ENCODE measurements at regions not wholly inside any gene's neighbourhood (a gene's known extent, or its start where the extent isn't known, plus 50 kb on each side); places are given as distances from the start of the nearest gene placed in this dataset.
"Not testable (repeated sequence)": the region's sequence is repeated elsewhere in the genome, so short reads cannot be mapped to it uniquely, and the experiment has no call there.

DNA sequence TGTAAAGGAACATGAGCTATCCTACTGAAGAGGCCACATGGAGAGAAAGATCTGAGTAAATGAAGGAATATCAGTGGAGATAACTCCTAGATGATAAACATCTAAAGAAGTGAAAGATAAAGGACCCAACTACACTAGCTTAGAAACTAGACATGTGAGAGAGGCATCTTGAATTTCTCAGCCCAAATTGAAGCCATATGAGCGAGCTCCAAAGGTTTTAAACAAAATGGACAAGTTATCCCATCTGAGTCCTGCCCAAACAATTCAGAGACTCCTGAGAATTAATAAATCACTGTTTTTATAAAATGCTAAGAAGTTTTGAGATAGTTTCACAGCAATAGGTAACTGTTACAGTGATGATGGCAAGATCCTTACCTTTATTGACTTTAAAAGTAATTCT is 438.9 kb downstream of the NAV3 start:
- Histone ChIP-seq H3K27ac (ENCODE audit: low read length) (no peak overlapping the region), H3K36me3 (ENCODE audit: control insufficient read depth, insufficient read depth, low read length) (no peaks in the 10 kb centered on the region), H3K27me3 (ENCODE audit: control insufficient read depth, insufficient read depth, low read length) (no peaks in the 10 kb centered on the region), H3K4me3 (ENCODE audit: low read length) (no peak overlapping the region), H3K9me3 (ENCODE audit: control insufficient read depth, low read depth, low read length) (no peaks in the 10 kb centered on the region), H3K4me1 (ENCODE audit: control insufficient read depth, insufficient read depth, low read length) (no peaks in the 10 kb centered on the region)
- no peak for DNase-seq
- no CpG with 5 or more reads among the region's 1 CpG for WGBS (ENCODE audit: insufficient coverage, low lambda C conversion rate)

DNA sequence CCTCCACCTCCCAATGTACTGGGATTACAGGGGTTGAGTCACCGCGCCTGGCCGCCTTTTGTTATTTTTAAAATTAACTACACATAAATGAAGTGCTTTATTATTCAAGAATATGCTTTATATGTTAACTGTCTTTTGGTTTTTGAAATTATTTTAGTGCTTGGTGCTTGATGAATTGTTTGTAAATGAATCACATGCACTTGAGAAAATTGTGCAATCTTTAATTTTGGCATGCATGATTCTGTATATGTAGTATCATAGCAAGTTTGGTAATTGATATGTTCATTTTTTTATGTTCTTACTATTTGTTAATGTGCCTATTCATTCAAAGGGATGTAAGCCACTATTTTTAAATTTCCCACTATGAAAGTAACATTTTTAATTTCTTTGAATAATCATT is 440.9 kb downstream of the NAV3 start:
- no peak for DNase-seq
- no peaks in the 10 kb centered on the region for H3K36me3 ChIP-seq (ENCODE audit: control insufficient read depth, insufficient read depth, low read length)
- H3K4me1 ChIP-seq (ENCODE audit: control insufficient read depth, insufficient read depth, low read length), result no peaks in the 10 kb centered on the region
- H3K9me3 ChIP-seq (ENCODE audit: control insufficient read depth, low read depth, low read length), result no peaks in the 10 kb centered on the region
- no peak overlapping the region for H3K27ac ChIP-seq (ENCODE audit: low read length)
- H3K27me3 ChIP-seq (ENCODE audit: control insufficient read depth, insufficient read depth, low read length), result no peaks in the 10 kb centered on the region
- no peak overlapping the region for H3K4me3 ChIP-seq (ENCODE audit: low read length)
- WGBS (ENCODE audit: insufficient coverage, low lambda C conversion rate), result no CpG with 5 or more reads among the region's 3 CpGs

DNA sequence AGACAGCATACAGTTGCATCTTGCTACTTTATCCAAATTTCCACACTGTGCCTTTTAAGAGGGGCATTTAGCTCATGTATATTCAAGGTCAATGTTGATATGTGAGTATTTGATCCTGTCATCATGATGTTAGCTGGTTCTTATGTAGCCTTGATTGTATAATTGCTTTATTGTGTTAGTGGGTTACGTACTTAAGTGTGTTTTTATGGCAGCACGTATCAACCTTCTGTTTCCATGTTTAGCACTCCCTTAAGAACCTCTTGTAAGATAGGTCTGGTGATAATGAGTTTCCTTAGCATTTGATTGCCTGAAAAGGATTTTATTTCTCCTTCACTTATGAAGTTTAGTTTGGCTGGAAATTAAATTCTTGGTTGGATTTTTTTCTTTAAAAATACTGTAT is 445.2 kb downstream of the NAV3 start:
- peaks cover 18% of the 10 kb centered on the region for H3K4me1 ChIP-seq (ENCODE audit: control insufficient read depth, insufficient read depth, low read length)
- H3K9me3 ChIP-seq (ENCODE audit: control insufficient read depth, low read depth, low read length), result peaks cover 8% of the 10 kb centered on the region
- no peak for DNase-seq
- H3K27ac ChIP-seq (ENCODE audit: low read length), result no peak overlapping the region
- no peaks in the 10 kb centered on the region for H3K27me3 ChIP-seq (ENCODE audit: control insufficient read depth, insufficient read depth, low read length)
- H3K36me3 ChIP-seq (ENCODE audit: control insufficient read depth, insufficient read depth, low read length), result no peaks in the 10 kb centered on the region
- no CpG with 5 or more reads among the region's 2 CpGs for WGBS (ENCODE audit: insufficient coverage, low lambda C conversion rate)
- H3K4me3 ChIP-seq (ENCODE audit: low read length), result no peak overlapping the region

DNA sequence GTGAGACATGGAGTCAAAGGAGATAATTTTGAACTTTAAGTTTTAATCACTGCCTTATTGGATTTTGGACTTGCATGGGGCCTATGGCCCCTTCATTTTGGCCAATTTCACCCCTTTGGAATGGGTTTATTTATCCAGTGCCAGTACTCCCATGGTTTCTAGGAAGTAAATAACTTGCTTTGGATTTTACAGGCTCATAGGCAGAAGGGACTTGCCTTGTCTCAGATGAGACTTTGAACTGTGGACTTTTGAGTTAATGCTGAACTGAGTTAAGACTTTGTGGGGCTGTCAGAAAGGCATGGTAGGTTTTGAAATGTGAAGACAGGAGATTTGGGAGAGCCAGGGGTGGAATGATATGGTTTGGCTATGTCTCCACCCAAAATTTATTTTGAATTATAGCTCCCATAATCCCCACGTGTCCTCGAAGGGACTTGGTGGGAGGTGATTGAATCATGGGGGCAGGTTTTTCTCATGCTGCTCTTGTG is 448.1 kb downstream of the NAV3 start:
- Histone ChIP-seq H3K4me3 (ENCODE audit: low read length) (no peak overlapping the region), H3K27ac (ENCODE audit: low read length) (peak overlapping the region; percentile 77), H3K4me1 (ENCODE audit: control insufficient read depth, insufficient read depth, low read length) (peaks cover 18% of the 10 kb centered on the region), H3K9me3 (ENCODE audit: control insufficient read depth, low read depth, low read length) (peaks cover 8% of the 10 kb centered on the region), H3K27me3 (ENCODE audit: control insufficient read depth, insufficient read depth, low read length) (no peaks in the 10 kb centered on the region), H3K36me3 (ENCODE audit: control insufficient read depth, insufficient read depth, low read length) (no peaks in the 10 kb centered on the region)
- peak; percentile 16 to 66 for DNase-seq
- WGBS (ENCODE audit: insufficient coverage, low lambda C conversion rate), result no CpG with 5 or more reads among the region's 2 CpGs

DNA sequence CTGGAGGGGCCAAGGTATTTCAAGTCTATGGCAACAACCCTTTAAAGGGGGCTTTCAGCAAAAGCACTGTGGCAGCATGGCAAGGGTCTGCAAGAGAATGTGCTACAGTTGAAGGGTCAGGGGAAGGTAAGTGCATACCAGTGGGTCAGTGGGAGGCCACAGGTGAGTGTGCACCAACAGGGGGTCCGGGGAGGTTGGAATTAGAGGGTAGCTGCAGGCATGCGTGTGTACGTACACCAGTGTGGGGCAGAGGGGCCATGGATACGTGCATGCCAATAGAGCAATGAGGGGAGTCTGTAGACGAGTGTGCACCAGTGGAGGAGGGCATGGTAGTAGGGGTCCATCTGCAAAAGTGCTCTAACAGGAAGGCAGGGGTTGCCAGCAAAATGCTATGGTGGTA is 448.9 kb downstream of the NAV3 start:
- Histone ChIP-seq H3K4me3 (ENCODE audit: low read length) (no peak overlapping the region), H3K9me3 (ENCODE audit: control insufficient read depth, low read depth, low read length) (peaks cover 8% of the 10 kb centered on the region), H3K4me1 (ENCODE audit: control insufficient read depth, insufficient read depth, low read length) (peaks cover 18% of the 10 kb centered on the region), H3K27me3 (ENCODE audit: control insufficient read depth, insufficient read depth, low read length) (no peaks in the 10 kb centered on the region), H3K36me3 (ENCODE audit: control insufficient read depth, insufficient read depth, low read length) (no peaks in the 10 kb centered on the region), H3K27ac (ENCODE audit: low read length) (peak overlapping the region; percentile 77)
- no CpG with 5 or more reads among the region's 5 CpGs for WGBS (ENCODE audit: insufficient coverage, low lambda C conversion rate)
- DNase-seq, result no peak

DNA sequence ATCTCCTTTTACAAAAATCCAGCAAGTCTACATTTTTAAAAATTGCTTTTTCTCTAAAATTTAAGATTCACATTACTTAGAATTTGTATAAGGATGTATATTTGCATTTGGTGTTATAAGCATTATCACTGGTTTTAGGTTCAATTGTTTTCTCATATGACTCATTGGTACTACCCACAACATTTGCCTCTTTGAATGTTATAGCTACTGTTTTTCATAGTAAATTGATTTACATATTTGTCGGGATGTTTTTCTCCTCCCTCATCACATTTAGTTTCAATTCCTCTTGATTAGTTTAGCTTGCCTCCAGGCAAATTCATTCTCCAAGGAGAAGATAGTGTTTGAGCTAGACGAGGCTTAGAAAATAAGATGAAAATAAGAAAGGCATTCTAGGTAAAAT is 450.4 kb downstream of the NAV3 start:
- not testable (repeated sequence) for H3K9me3 ChIP-seq (ENCODE audit: control insufficient read depth, low read depth, low read length); H3K27ac ChIP-seq (ENCODE audit: low read length); H3K27me3 ChIP-seq (ENCODE audit: control insufficient read depth, insufficient read depth, low read length); H3K36me3 ChIP-seq (ENCODE audit: control insufficient read depth, insufficient read depth, low read length); DNase-seq; H3K4me3 ChIP-seq (ENCODE audit: low read length)
- H3K4me1 ChIP-seq (ENCODE audit: control insufficient read depth, insufficient read depth, low read length), result peaks cover 18% of the 10 kb centered on the region
- WGBS (ENCODE audit: insufficient coverage, low lambda C conversion rate), result 100% methylated on average over 1 of the region's 2 CpGs

DNA sequence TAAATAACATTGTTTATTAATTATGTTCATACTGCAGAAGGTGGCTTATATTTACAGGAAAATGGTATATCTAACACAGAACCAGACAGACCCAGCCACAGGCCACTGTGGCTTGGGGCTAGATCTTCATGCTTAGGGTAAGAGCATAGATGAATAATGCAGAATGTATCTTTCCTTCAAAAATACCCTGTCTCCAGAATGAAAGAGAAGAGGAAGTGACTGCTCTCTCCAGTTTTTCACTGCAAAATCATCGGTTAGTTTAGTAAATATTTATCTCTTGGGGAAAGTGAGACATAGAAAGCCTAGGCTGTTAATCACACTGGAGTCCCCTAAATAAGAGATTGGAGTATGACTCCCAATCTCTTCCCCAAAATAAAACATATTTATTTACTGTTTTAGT is 453.7 kb downstream of the NAV3 start:
- H3K36me3 ChIP-seq (ENCODE audit: control insufficient read depth, insufficient read depth, low read length), result no peaks in the 10 kb centered on the region
- no peak overlapping the region for H3K27ac ChIP-seq (ENCODE audit: low read length)
- H3K4me1 ChIP-seq (ENCODE audit: control insufficient read depth, insufficient read depth, low read length), result peaks cover 6% of the 10 kb centered on the region
- no peak for DNase-seq
- H3K27me3 ChIP-seq (ENCODE audit: control insufficient read depth, insufficient read depth, low read length), result no peaks in the 10 kb centered on the region
- no CpG with 5 or more reads among the region's 1 CpG for WGBS (ENCODE audit: insufficient coverage, low lambda C conversion rate)
- H3K4me3 ChIP-seq (ENCODE audit: low read length), result no peak overlapping the region
- peaks cover 4% of the 10 kb centered on the region for H3K9me3 ChIP-seq (ENCODE audit: control insufficient read depth, low read depth, low read length)

DNA sequence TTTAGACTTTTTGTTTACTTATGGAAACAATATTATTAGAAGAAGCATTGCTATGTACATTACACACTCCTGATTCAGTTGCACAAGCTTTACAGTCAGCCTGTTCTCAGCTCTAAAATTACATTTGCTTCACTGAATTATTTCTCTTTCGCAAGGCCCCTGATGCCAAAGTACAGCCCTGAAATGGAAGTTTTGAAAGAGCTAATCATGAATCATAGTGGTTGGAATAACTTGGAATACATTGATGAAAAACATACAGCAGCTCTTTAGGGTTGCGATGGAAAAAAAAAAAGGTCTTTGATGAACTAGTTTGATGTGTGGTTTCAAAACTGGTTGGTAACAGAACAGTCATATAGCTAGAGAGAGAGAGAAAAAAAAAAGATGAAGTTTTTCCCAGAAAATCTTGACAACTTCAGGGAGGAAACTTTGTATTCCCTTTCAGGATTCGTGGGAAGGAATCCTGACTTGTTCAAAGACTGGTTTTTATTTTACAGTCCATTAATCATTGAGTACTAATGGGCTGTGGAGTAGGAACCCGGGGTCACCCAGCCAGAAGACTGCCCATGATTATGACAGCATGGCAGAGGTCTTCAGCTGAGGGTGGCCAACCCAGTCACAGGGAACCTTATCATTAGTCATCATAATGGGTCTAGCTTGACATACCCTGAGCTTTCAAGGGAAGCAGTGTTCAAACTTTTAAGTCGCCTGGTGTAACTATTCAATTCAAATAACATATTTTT is 460.1 kb downstream of the NAV3 start:
- 66% methylated on average over 3 of the region's 5 CpGs for WGBS (ENCODE audit: insufficient coverage, low lambda C conversion rate)
- Histone ChIP-seq H3K4me3 (ENCODE audit: low read length) (no peak overlapping the region), H3K4me1 (ENCODE audit: control insufficient read depth, insufficient read depth, low read length) (peaks cover 15% of the 10 kb centered on the region)

DNA sequence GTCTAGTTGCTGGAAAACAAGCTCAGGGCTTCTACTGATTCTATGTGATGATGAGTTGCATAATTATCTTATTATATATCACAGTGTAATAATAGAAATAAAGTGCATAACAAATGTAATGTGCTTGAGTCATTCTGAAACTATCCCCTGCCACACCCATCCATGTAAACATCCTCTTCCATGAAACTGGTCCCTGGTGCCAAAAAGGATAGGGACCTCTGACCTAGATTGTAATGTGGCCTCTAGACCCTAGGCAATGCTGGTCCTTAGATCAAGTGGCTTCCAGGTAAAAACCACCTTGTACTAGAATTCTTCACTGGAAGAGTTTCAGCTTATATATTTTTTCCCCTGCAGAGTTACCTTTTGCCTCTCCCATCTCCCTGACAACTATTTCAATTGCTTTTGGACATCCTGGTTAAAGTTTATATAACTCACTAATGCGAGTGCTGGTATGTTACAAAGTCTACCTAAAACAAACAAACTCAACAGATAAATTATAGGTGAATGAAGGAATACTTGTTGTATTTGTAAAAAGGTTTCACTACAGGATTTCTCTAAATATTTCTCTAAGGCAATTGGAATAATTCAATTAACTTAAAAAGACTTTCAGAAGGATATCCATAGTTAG is 462.5 kb downstream of the NAV3 start:
- no CpG with 5 or more reads among the region's 1 CpG for WGBS (ENCODE audit: insufficient coverage, low lambda C conversion rate)
- H3K4me1 ChIP-seq (ENCODE audit: control insufficient read depth, insufficient read depth, low read length), result peaks cover 15% of the 10 kb centered on the region
- peak overlapping the region; percentile 78 for H3K27ac ChIP-seq (ENCODE audit: low read length)
- H3K36me3 ChIP-seq (ENCODE audit: control insufficient read depth, insufficient read depth, low read length), result no peaks in the 10 kb centered on the region
- H3K4me3 ChIP-seq (ENCODE audit: low read length), result no peak overlapping the region
- H3K9me3 ChIP-seq (ENCODE audit: control insufficient read depth, low read depth, low read length), result peaks cover 5% of the 10 kb centered on the region
- DNase-seq, result peak; percentile 49 to 82
- no peaks in the 10 kb centered on the region for H3K27me3 ChIP-seq (ENCODE audit: control insufficient read depth, insufficient read depth, low read length)

More for the DNA sequence above, 460.1 kb downstream of the NAV3 start:
- Histone ChIP-seq H3K36me3 (ENCODE audit: control insufficient read depth, insufficient read depth, low read length) (no peaks in the 10 kb centered on the region), H3K9me3 (ENCODE audit: control insufficient read depth, low read depth, low read length) (no peaks in the 10 kb centered on the region), H3K27me3 (ENCODE audit: control insufficient read depth, insufficient read depth, low read length) (no peaks in the 10 kb centered on the region), H3K27ac (ENCODE audit: low read length) (peak overlapping the region; percentile 78)
- peak; percentile 65 to 77 for DNase-seq

DNA sequence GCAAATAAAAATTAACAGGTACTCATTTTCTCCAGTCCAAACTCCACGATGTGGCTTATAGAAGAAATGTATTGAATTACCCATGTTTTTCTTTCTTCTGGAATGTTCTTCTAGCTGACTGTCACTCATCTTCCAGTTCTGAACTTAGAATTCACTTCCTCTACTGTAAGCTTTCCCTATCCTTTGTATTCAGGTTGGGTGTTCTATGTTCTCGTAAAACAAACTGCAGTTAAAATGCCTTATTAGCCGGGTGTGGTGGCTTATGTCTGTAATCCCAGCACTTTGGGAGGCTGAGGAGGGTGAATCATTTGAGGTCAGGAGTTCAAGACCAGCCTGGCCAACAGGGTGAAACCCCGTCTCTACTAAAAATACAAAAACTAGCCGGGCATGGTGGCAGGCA is 470.6 kb downstream of the NAV3 start:
- H3K9me3 ChIP-seq (ENCODE audit: control insufficient read depth, low read depth, low read length), result not testable (repeated sequence)
- WGBS (ENCODE audit: insufficient coverage, low lambda C conversion rate), result 100% methylated on average over 1 of the region's 5 CpGs

DNA sequence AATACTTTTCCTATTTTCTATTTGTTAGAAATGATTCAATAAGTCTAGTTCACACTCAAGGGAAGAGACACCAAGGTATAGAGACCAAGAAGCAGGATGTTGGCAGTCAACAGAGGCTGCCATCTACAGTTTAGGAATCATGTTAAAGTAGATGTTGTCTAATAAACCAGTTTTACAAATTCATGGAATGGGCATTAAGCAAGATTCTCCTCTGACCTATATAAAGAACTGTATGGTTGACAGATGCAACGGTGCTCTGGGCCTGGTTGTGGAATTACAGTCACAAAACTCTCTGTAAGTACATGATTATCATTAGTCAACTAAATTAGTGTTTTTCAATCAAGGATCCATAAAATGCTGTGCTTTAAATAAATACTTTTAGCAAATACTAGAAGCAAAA is 475.1 kb downstream of the NAV3 start:
- H3K27ac ChIP-seq (ENCODE audit: low read length), result no peak overlapping the region

More for the DNA sequence above, 470.6 kb downstream of the NAV3 start:
- not testable (repeated sequence) for H3K27me3 ChIP-seq (ENCODE audit: control insufficient read depth, insufficient read depth, low read length); H3K27ac ChIP-seq (ENCODE audit: low read length); H3K36me3 ChIP-seq (ENCODE audit: control insufficient read depth, insufficient read depth, low read length); H3K4me1 ChIP-seq (ENCODE audit: control insufficient read depth, insufficient read depth, low read length); DNase-seq; H3K4me3 ChIP-seq (ENCODE audit: low read length)

More for the DNA sequence above, 475.1 kb downstream of the NAV3 start:
- no peak overlapping the region for H3K4me3 ChIP-seq (ENCODE audit: low read length)
- H3K36me3 ChIP-seq (ENCODE audit: control insufficient read depth, insufficient read depth, low read length), result no peaks in the 10 kb centered on the region
- no peak for DNase-seq
- WGBS (ENCODE audit: insufficient coverage, low lambda C conversion rate), result no CpG with 5 or more reads among the region's 1 CpG
- no peaks in the 10 kb centered on the region for H3K9me3 ChIP-seq (ENCODE audit: control insufficient read depth, low read depth, low read length)
- H3K27me3 ChIP-seq (ENCODE audit: control insufficient read depth, insufficient read depth, low read length), result no peaks in the 10 kb centered on the region
- H3K4me1 ChIP-seq (ENCODE audit: control insufficient read depth, insufficient read depth, low read length), result no peaks in the 10 kb centered on the region

Data from large intestine (tissue), 3 donors.